H1 (cell line): ENCODE measurements at regions not wholly inside any gene's neighbourhood (a gene's known extent, or its start where the extent isn't known, plus 50 kb on each side); places are given as distances from the start of the nearest gene placed in this dataset.

Source experiments
- CTCF ChIA-PET: fragments of 300-600 bp; sonication (Branson Sonifier 250); formaldehyde crosslinking; loops from one replicate; lab custom pipeline; 2021; ENCODE audit not compliant: partially characterized antibody; lab: Charles Lee
- POLR2A ChIA-PET: fragments of 300-600 bp; sonication (Branson Sonifier 250); formaldehyde crosslinking; loops from one replicate; lab custom pipeline; 2021; ENCODE audit warnings: inconsistent platforms; ENCODE audit not compliant: partially characterized antibody; lab: Charles Lee
- DNase-seq, 2 experiments: peaks; one replicate each; pipeline versions ENCODE4 v3.0.0 to v3.0.0-alpha.2; 2010 to 2022; ENCODE audit warnings: low spot score in 2 of 2, low read depth in 1 of 2, mixed read lengths in 1 of 2
- FAIRE-seq: peaks from 2 replicates; lab custom pipeline; 2011; peaks lifted over from hg19 to GRCh38; lab: Jason Lieb, UNC
- H2AFZ ChIP-seq: 2 replicates; pipeline ENCODE4 v1.8.1; 2012; ENCODE audit warnings: low read length, inconsistent platforms
- H2AK5ac ChIP-seq: 2 replicates; pipeline ENCODE4 v1.6.1; 2013; ENCODE audit warnings: low read depth, low read length
- H2BK120ac ChIP-seq: replicated peaks from 2 replicates; pipeline ENCODE3; 2013; ENCODE audit warnings: low read depth, low read length, inconsistent platforms
- H2BK12ac ChIP-seq: 2 replicates; pipeline ENCODE4 v1.6.1; 2013; ENCODE audit warnings: low read depth, low read length
- H2BK15ac ChIP-seq: 2 replicates; pipeline ENCODE4 v1.6.1; 2013; ENCODE audit warnings: low read length
- H2BK20ac ChIP-seq: 2 replicates; pipeline ENCODE4 v1.6.1; 2013; ENCODE audit warnings: low read length
- H2BK5ac ChIP-seq: 2 replicates; pipeline ENCODE4 v1.6.1; 2013; ENCODE audit warnings: low read depth, low read length
- H3K14ac ChIP-seq: 2 replicates; pipeline ENCODE4 v1.6.1; 2013; ENCODE audit warnings: inconsistent platforms; ENCODE audit not compliant: insufficient read length
- H3K18ac ChIP-seq: 2 replicates; pipeline ENCODE4 v1.6.1; 2013; ENCODE audit warnings: low read length; ENCODE audit errors: extremely low read depth
- H3K23ac ChIP-seq: 2 replicates; pipeline ENCODE4 v1.6.1; 2013; ENCODE audit warnings: inconsistent platforms; ENCODE audit not compliant: insufficient read length
- H3K23me2 ChIP-seq: 2 replicates; pipeline ENCODE4 v1.6.1; 2013; ENCODE audit warnings: low read depth, low read length
- H3K27ac ChIP-seq: 2 replicates; pipeline ENCODE4 v1.6.1; 2011; ENCODE audit warnings: low read depth, low read length, inconsistent platforms
- H3K27me3 ChIP-seq, 4 experiments: replicated peaks in 1 of 4; 1 replicate in 1 of 4; 2 replicates in 3 of 4; pipeline versions ENCODE4 v1.6.1 to v1.8.1; 2011 to 2013; ENCODE audit warnings: low read length in 3 of 4, mild to moderate bottlenecking in 3 of 4, inconsistent platforms in 2 of 4, mixed read lengths in 2 of 4, moderate library complexity in 1 of 4; ENCODE audit not compliant: control insufficient read depth in 3 of 4, insufficient read depth in 3 of 4; ENCODE audit errors: extremely low read depth in 1 of 4
- H3K36me3 ChIP-seq, 4 experiments: 2 replicates each; pipeline versions ENCODE4 v1.6.1 to v1.8.1; 2011 to 2013; ENCODE audit warnings: mild to moderate bottlenecking in 4 of 4, low read length in 3 of 4, moderate library complexity in 2 of 4, control low read depth in 1 of 4, inconsistent platforms in 1 of 4; ENCODE audit not compliant: insufficient read depth in 4 of 4, control insufficient read depth in 2 of 4
- H3K4ac ChIP-seq: replicated peaks from 2 replicates; pipeline ENCODE3; 2013; ENCODE audit warnings: low read length, low read depth, mixed read lengths, inconsistent platforms; ENCODE audit not compliant: insufficient read length
- H3K4me1 ChIP-seq, 4 experiments: replicated peaks in 1 of 4; 1 replicate in 1 of 4; 2 replicates in 3 of 4; pipeline versions ENCODE4 v1.6.1 to v1.8.1; 2011 to 2013; ENCODE audit warnings: low read length in 3 of 4, inconsistent platforms in 2 of 4, mixed read lengths in 1 of 4; ENCODE audit not compliant: insufficient read depth in 4 of 4, control insufficient read depth in 3 of 4
- H3K4me2 ChIP-seq, 2 experiments: 2 replicates each; pipeline versions ENCODE4 v1.6.1 to v1.8.1; 2011 to 2013; ENCODE audit warnings: low read depth in 2 of 2, low read length in 2 of 2, control low read depth in 1 of 2, inconsistent platforms in 1 of 2, mild to moderate bottlenecking in 1 of 2; ENCODE audit not compliant: insufficient read depth in 1 of 2
- H3K4me3 ChIP-seq, 4 experiments: fragments of 200-600, 300-600 bp in 1 of 4; sonication (generic), shearing (Covaris generic), sonication (Bioruptor Twin) in 1 of 4; 2 replicates each; pipeline versions ENCODE4 v1.5.1 to v1.8.1; 2011 to 2016; ENCODE audit warnings: low read length in 4 of 4, low read depth in 3 of 4, control low read depth in 2 of 4, inconsistent platforms in 2 of 4, mild to moderate bottlenecking in 2 of 4, mixed read lengths in 1 of 4, moderate library complexity in 1 of 4; ENCODE audit not compliant: insufficient read depth in 2 of 4; ENCODE audit errors: extremely low read depth in 1 of 4
- H3K56ac ChIP-seq: replicated peaks from 2 replicates; pipeline ENCODE3; 2013; ENCODE audit warnings: low read depth, mild to moderate bottlenecking, mixed read lengths, low read length, inconsistent platforms; ENCODE audit not compliant: insufficient read length
- H3K79me1 ChIP-seq: 2 replicates; pipeline ENCODE4 v1.6.1; 2013; ENCODE audit warnings: low read depth, low read length, control low read depth
- H3K79me2 ChIP-seq, 2 experiments: 2 replicates each; pipeline versions ENCODE4 v1.6.1 to v1.8.1; 2012 to 2013; ENCODE audit warnings: low read length in 2 of 2, mild to moderate bottlenecking in 2 of 2, inconsistent platforms in 1 of 2; ENCODE audit not compliant: insufficient read depth in 2 of 2, control insufficient read depth in 1 of 2
- H3K9ac ChIP-seq, 4 experiments: replicated peaks in 1 of 4; 1 replicate in 1 of 4; 2 replicates in 3 of 4; pipeline versions ENCODE4 v1.6.1 to v1.8.1; 2011 to 2013; ENCODE audit warnings: low read depth in 3 of 4, low read length in 3 of 4, control low read depth in 2 of 4, mild to moderate bottlenecking in 2 of 4, moderate library complexity in 2 of 4, inconsistent platforms in 1 of 4; ENCODE audit errors: extremely low read depth in 1 of 4
- H3K9me3 ChIP-seq, 2 experiments: 2 replicates each; pipeline versions ENCODE4 v1.6.1 to v1.8.1; 2012 to 2013; ENCODE audit warnings: mild to moderate bottlenecking in 2 of 2, moderate library complexity in 2 of 2, control low read depth in 1 of 2, inconsistent platforms in 1 of 2, low read depth in 1 of 2, low read length in 1 of 2, mixed read lengths in 1 of 2; ENCODE audit not compliant: insufficient read depth in 2 of 2
- H4K20me1 ChIP-seq, 2 experiments: replicated peaks in 1 of 2; 2 replicates each; pipeline versions ENCODE3 to v1.8.1; 2011 to 2013; ENCODE audit warnings: inconsistent platforms in 2 of 2, low read length in 2 of 2, mild to moderate bottlenecking in 1 of 2; ENCODE audit not compliant: insufficient read depth in 2 of 2, control insufficient read depth in 1 of 2
- H4K5ac ChIP-seq: 2 replicates; pipeline ENCODE4 v1.6.1; 2013; ENCODE audit warnings: low read length, low read depth, mixed read lengths, inconsistent platforms; ENCODE audit not compliant: insufficient read length
- H4K8ac ChIP-seq: 2 replicates; pipeline ENCODE4 v1.8.0; 2013; ENCODE audit warnings: mild to moderate bottlenecking, moderate library complexity, low read length, inconsistent platforms; ENCODE audit not compliant: insufficient read depth; ENCODE audit errors: extremely low read depth
- H4K91ac ChIP-seq: replicated peaks from 2 replicates; pipeline ENCODE3; 2013; ENCODE audit warnings: low read length, mixed read lengths, inconsistent platforms; ENCODE audit not compliant: insufficient read length
- CBX5 ChIP-seq: fragments of 300-800, 300-1000 bp; sonication (generic); IDR thresholded peaks from 2 replicates; pipeline ENCODE4 v1.7.1; 2016; ENCODE audit warnings: antibody characterized with exemption, low read length, low read depth
- CHD1 ChIP-seq: IDR thresholded peaks from 2 replicates; pipeline ENCODE4 v1.6.1; 2012; ENCODE audit warnings: low read depth, low read length, improper control_type of control experiment
- EZH2 ChIP-seq: fragments of 200-600 bp; sonication (generic); IDR thresholded peaks from 2 replicates; pipeline ENCODE4 v1.7.1; 2012; ENCODE audit warnings: low read depth, mild to moderate bottlenecking, moderate library complexity, low read length, inconsistent platforms; ENCODE audit not compliant: severe bottlenecking
- HDAC2 ChIP-seq, 2 experiments: fragments of 300-600 bp in 1 of 2; sonication (generic) in 1 of 2; IDR thresholded peaks; 2 replicates each; pipeline ENCODE4 v1.6.1; 2011 to 2012; ENCODE audit warnings: low read depth in 2 of 2, low read length in 2 of 2, mild to moderate bottlenecking in 2 of 2, moderate library complexity in 2 of 2, borderline replicate concordance in 1 of 2, inconsistent platforms in 1 of 2
- NRF1 ChIP-seq: IDR thresholded peaks from 2 replicates; pipeline ENCODE4 v1.6.1; 2011; ENCODE audit warnings: mild to moderate bottlenecking, low read depth, low read length, improper control_type of control experiment
- SIN3A ChIP-seq, 2 experiments: IDR thresholded peaks in 1 of 2; conservative IDR thresholded peaks in 1 of 2; 2 replicates each; pipeline ENCODE4 v1.6.1; 2011 to 2012; ENCODE audit warnings: low read length in 2 of 2, improper control_type of control experiment in 1 of 2, low read depth in 1 of 2, mild to moderate bottlenecking in 1 of 2
- SIRT6 ChIP-seq: IDR thresholded peaks from one replicate; pipeline ENCODE4 v1.7.1; 2012; ENCODE audit warnings: low read length, inconsistent platforms
- SP4 ChIP-seq: IDR thresholded peaks from 2 replicates; pipeline ENCODE4 v1.6.1; 2012; ENCODE audit warnings: low read length, inconsistent platforms
- SUZ12 ChIP-seq: fragments of 200-600 bp; sonication (generic); IDR thresholded peaks from 2 replicates; pipeline ENCODE4 v1.6.1; 2012; ENCODE audit warnings: mild to moderate bottlenecking, inconsistent platforms, low read length, moderate library complexity, mixed read lengths
- WGBS, 2 experiments: shearing (Covaris generic) in 1 of 2; methylation state at CpG; one replicate each; pipeline versions ENCODE4 v1.1.6 to v1.1.7; 2013 to 2015; ENCODE audit warnings: low lambda C conversion rate in 2 of 2, mixed read lengths in 2 of 2, inconsistent platforms in 1 of 2, low coverage in 1 of 2, missing lambda C conversion rate in 1 of 2; ENCODE audit not compliant: insufficient replicate concordance in 2 of 2, insufficient coverage in 1 of 2, insufficient read length in 1 of 2; ENCODE audit errors: extremely low coverage in 1 of 2, missing lambda C conversion rate in 1 of 2; 5-methylcytosine and 5-hydroxymethylcytosine counted together
- TF ChIP-seq, protein P1 (sequence below): IDR thresholded peaks from 2 replicates; pipeline ENCODE4 v1.6.1; 2012; ENCODE audit warnings: inconsistent platforms

DNA sequence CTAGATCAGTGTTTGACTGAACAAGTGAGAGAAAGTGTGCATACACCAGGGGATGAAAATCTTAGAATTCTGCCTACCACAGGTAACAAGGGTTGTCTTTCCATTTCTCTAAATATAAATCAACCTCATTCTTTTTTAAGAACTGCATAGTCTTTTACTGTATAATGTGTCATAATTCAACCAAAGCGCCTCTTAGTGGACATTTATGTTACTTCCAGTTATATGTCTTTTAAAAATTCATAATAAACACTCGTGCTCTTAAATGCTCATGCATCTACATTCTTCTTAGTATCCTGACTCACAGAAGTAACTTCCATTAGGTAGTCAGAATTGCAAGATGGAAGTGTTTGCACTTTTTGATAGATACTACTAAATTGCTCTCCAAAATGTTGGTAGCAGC is 76.2 kb downstream of the CHRNA1 start:
- Histone ChIP-seq H2AK5ac (no peak overlapping the region), H4K91ac (no peak overlapping the region), H3K23ac (no peak overlapping the region), H3K9ac (no peak overlapping the region), H2BK12ac (no peak overlapping the region), H3K4ac (no peak overlapping the region), H3K23me2 (peaks cover 4% of the 10 kb centered on the region; the same call in 1 of the 2 replicates), H3K9me3 (no peaks in the 10 kb centered on the region), H4K8ac (no peak overlapping the region), H3K27ac (no peak overlapping the region), H3K14ac (no peak overlapping the region), H4K20me1 (no peaks in the 10 kb centered on the region), H3K4me1 (peaks cover under 1 to 6% (median 2%) of the 10 kb centered on the region in 4 experiments; a peak in 4 of 7 replicates), H3K36me3 (no peaks in the 10 kb centered on the region), H2BK15ac (no peak overlapping the region), H3K79me1 (no peaks in the 10 kb centered on the region), H3K56ac (no peak overlapping the region), H3K4me3 (no peak overlapping the region), H2AFZ (no peak overlapping the region), H3K4me2 (no peak overlapping the region), H3K18ac (no peak overlapping the region), H2BK20ac (no peak overlapping the region), H2BK120ac (no peak overlapping the region), H2BK5ac (no peak overlapping the region), H3K79me2 (no peaks in the 10 kb centered on the region), H4K5ac (no peak overlapping the region), H3K27me3 (peaks cover 0 to 11% (median 5%) of the 10 kb centered on the region in 4 experiments; a peak in 6 of 7 replicates)
- FAIRE-seq (no peak), DNase-seq (no peak)
- ChIA-PET CTCF (interaction anchor here (0.8 to 11.2 kb wide), 23 partner anchors 9 to 564 kb away, joined by 3 to 170 read pairs (median 4); no protein-coding TSS in a partner anchor), POLR2A (no interaction called here)
- 62% methylated on average over 2 of the region's 2 CpGs; no CpG with 5 or more reads in 1 of the 2 experiments for WGBS, 2 experiments
- TF ChIP-seq NRF1: no peak
- no peak for TF ChIP-seq CBX5
- TF ChIP-seq EZH2: no peak
- TF ChIP-seq SUZ12: no peak
- TF ChIP-seq SIN3A (conservative IDR thresholded peaks at IDR 0.05 in 1 of 2, IDR thresholded peaks at IDR 0.05 in 1 of 2; ENCODE audit: low read depth in 1 of 2, low read length in 2 of 2): no peak
- no peak for TF ChIP-seq HDAC2 (IDR thresholded peaks at IDR 0.05; ENCODE audit: borderline replicate concordance in 1 of 2, low read depth in 2 of 2, low read length in 2 of 2)
- TF ChIP-seq, protein P1, sequence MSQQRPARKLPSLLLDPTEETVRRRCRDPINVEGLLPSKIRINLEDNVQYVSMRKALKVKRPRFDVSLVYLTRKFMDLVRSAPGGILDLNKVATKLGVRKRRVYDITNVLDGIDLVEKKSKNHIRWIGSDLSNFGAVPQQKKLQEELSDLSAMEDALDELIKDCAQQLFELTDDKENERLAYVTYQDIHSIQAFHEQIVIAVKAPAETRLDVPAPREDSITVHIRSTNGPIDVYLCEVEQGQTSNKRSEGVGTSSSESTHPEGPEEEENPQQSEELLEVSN: no peak
- TF ChIP-seq SIRT6: no peak
- TF ChIP-seq SP4: no peak
- TF ChIP-seq CHD1: no peak
